SK-N-SH (cell line): ENCODE measurements at regions not wholly inside any gene's neighbourhood (a gene's known extent, or its start where the extent isn't known, plus 50 kb on each side); places are given as distances from the start of the nearest gene placed in this dataset.
A peak's percentile ranks its signal among the peaks of the same experiment; 100 is the strongest.

Source experiments
- CTCF ChIA-PET: fragments of 300-600, 350-600 bp; formaldehyde crosslinking; extraction: SDS; loops from one replicate; lab custom pipeline; 2021; lab: Yijun Ruan, JAX
- POLR2A ChIA-PET: fragments of 350-600 bp; sonication (Branson Sonifier 250); formaldehyde crosslinking; extraction: SDS; loops from one replicate; lab custom pipeline; 2020; ENCODE audit warnings: antibody characterized with exemption, inconsistent platforms; lab: Yijun Ruan, JAX
- DNase-seq: peaks from one replicate; pipeline ENCODE4 v3.0.0; 2012
- H2AFZ ChIP-seq: fragments of 200-600 bp; sonication (generic); 2 replicates; pipeline ENCODE4 v1.8.1; 2016; ENCODE audit warnings: antibody characterized with exemption, mild to moderate bottlenecking, low read depth
- H3F3A ChIP-seq: fragments of 200-600 bp; sonication (generic); replicated peaks from 2 replicates; pipeline ENCODE3; 2016; ENCODE audit warnings: antibody characterized with exemption, mild to moderate bottlenecking; ENCODE audit not compliant: insufficient read depth
- H3K27ac ChIP-seq, 2 experiments: fragments of 200-500 bp in 1 of 2; fragments of 200-600 bp in 1 of 2; sonication (Bioruptor generic) in 1 of 2; sonication (generic), shearing (Covaris generic) in 1 of 2; 2 replicates each; pipeline versions ENCODE4 v1.5.1 to v1.6.1; 2014 to 2016; ENCODE audit warnings: low read depth in 2 of 2, inconsistent platforms in 1 of 2, low read length in 1 of 2, mild to moderate bottlenecking in 1 of 2, mixed read lengths in 1 of 2
- H3K27me3 ChIP-seq: fragments of 200-600 bp; sonication (generic), shearing (Covaris generic); 2 replicates; pipeline ENCODE4 v1.6.1; 2016; ENCODE audit warnings: mixed run types; ENCODE audit not compliant: insufficient read depth
- H3K36me3 ChIP-seq, 2 experiments: fragments of 200-500 bp in 1 of 2; fragments of 200-600 bp in 1 of 2; sonication (Bioruptor generic) in 1 of 2; sonication (generic) in 1 of 2; replicated peaks in 1 of 2; 2 replicates each; pipeline versions ENCODE3 to v1.5.1; 2014 to 2016; ENCODE audit warnings: low read length in 1 of 2, mild to moderate bottlenecking in 1 of 2; ENCODE audit not compliant: insufficient read depth in 2 of 2, control insufficient read depth in 1 of 2
- H3K4me1 ChIP-seq, 2 experiments: fragments of 200-500 bp in 1 of 2; fragments of 200-600 bp in 1 of 2; sonication (Bioruptor generic) in 1 of 2; sonication (generic), shearing (Covaris generic) in 1 of 2; 2 replicates each; pipeline versions ENCODE4 v1.5.1 to v1.6.1; 2014 to 2016; ENCODE audit warnings: low read depth in 1 of 2, low read length in 1 of 2, mixed run types in 1 of 2; ENCODE audit not compliant: insufficient read depth in 2 of 2, control insufficient read depth in 1 of 2
- H3K4me2 ChIP-seq: fragments of 200-600 bp; sonication (generic), shearing (Covaris generic); 2 replicates; pipeline ENCODE4 v1.6.1; 2017; ENCODE audit warnings: mixed run types
- H3K4me3 ChIP-seq, 2 experiments: fragments of 200-500 bp in 1 of 2; fragments of 200-600 bp in 1 of 2; sonication (Bioruptor generic) in 1 of 2; sonication (generic), shearing (Covaris generic) in 1 of 2; 2 replicates each; pipeline versions ENCODE4 v1.5.1 to v1.8.1; 2014 to 2016; ENCODE audit warnings: low read depth in 2 of 2, inconsistent platforms in 1 of 2, low read length in 1 of 2, mild to moderate bottlenecking in 1 of 2, mixed read lengths in 1 of 2, moderate library complexity in 1 of 2
- H3K79me2 ChIP-seq: fragments of 200-600 bp; sonication (generic); 2 replicates; pipeline ENCODE4 v1.8.1; 2017; ENCODE audit warnings: mild to moderate bottlenecking; ENCODE audit not compliant: insufficient read depth
- H3K9ac ChIP-seq: fragments of 200-600 bp; sonication (generic); 2 replicates; pipeline ENCODE4 v1.6.1; 2017; ENCODE audit warnings: mixed run types
- H3K9me2 ChIP-seq: fragments of 200-600 bp; sonication (generic); 2 replicates; pipeline ENCODE4 v1.6.1; 2017; ENCODE audit warnings: mixed run types
- H3K9me3 ChIP-seq: fragments of 200-600 bp; sonication (generic); 2 replicates; pipeline ENCODE4 v1.6.1; 2017; ENCODE audit warnings: mixed run types, mild to moderate bottlenecking, moderate library complexity
- H4K20me1 ChIP-seq: fragments of 200-600 bp; sonication (generic); 2 replicates; pipeline ENCODE4 v1.6.1; 2017; ENCODE audit warnings: mild to moderate bottlenecking, mixed run types; ENCODE audit not compliant: insufficient read depth
- CTCF ChIP-seq: fragments of 200-600 bp; sonication (generic); IDR thresholded peaks from 2 replicates; pipeline ENCODE4 v1.6.1; 2017; ENCODE audit warnings: antibody characterized with exemption, mild to moderate bottlenecking, moderate library complexity
- ELF1 ChIP-seq: IDR thresholded peaks from 2 replicates; pipeline ENCODE4 v1.4.0; 2012
- EP300 ChIP-seq, 2 experiments: IDR thresholded peaks; 2 replicates each; pipeline versions ENCODE4 v1.4.0 to v1.6.1; 2012; ENCODE audit warnings: borderline replicate concordance in 1 of 2, low read depth in 1 of 2, low read length in 1 of 2
- FOXM1 ChIP-seq: IDR thresholded peaks from 2 replicates; pipeline ENCODE4 v1.4.0; 2012; ENCODE audit warnings: low read depth, mild to moderate bottlenecking
- MAX ChIP-seq: IDR thresholded peaks from 2 replicates; pipeline ENCODE4 v1.4.0; 2012; ENCODE audit warnings: low read depth
- MEF2A ChIP-seq: IDR thresholded peaks from 2 replicates; pipeline ENCODE4 v1.4.0; 2012; ENCODE audit warnings: low read depth, borderline replicate concordance
- NFIC ChIP-seq: IDR thresholded peaks from 2 replicates; pipeline ENCODE4 v1.4.0; 2012; ENCODE audit warnings: borderline replicate concordance
- NRF1 ChIP-seq: IDR thresholded peaks from 2 replicates; pipeline ENCODE4 v1.6.1; 2012; ENCODE audit warnings: low read depth, mild to moderate bottlenecking, low read length
- PBX3 ChIP-seq: IDR thresholded peaks from 2 replicates; pipeline ENCODE4; 2012
- RAD21 ChIP-seq: IDR thresholded peaks from 2 replicates; pipeline ENCODE4 v1.6.1; 2012; ENCODE audit warnings: mild to moderate bottlenecking, low read length
- SMC3 ChIP-seq: IDR thresholded peaks from 2 replicates; pipeline ENCODE4 v1.6.1; 2012; ENCODE audit warnings: low read depth, low read length, improper control_type of control experiment
- TAF1 ChIP-seq: IDR thresholded peaks from 2 replicates; pipeline ENCODE4 v1.6.1; 2012; ENCODE audit warnings: low read depth, mild to moderate bottlenecking, low read length, moderate library complexity, borderline replicate concordance
- WGBS: methylation state at CpG from one replicate; pipeline ENCODE4 v1.1.6; 2017; ENCODE audit warnings: low lambda C conversion rate; 5-methylcytosine and 5-hydroxymethylcytosine counted together

GRCh38 chr1:29849991-29850757, 613.9 kb downstream of the PTPRU start:
- H3K27ac ChIP-seq = no peak overlapping the region
- CTCF ChIA-PET = interaction anchor here (0.7 to 5.7 kb wide), 21 partner anchors 11 to 857 kb away, joined by 3 to 58 read pairs (median 3); partner anchors contain the start of gene MECR

GRCh38 chr1:29849038-29849750, 612.9 kb downstream of the PTPRU start:
- no peak for TF ChIP-seq NFIC
- no peak for TF ChIP-seq MEF2A
- TF ChIP-seq FOXM1 = no peak
- TF ChIP-seq CTCF = peak; percentile 46; the same call in 1 of the 2 replicates
- TF ChIP-seq PBX3 = no peak
- TF ChIP-seq SMC3 = peak; percentile 64
- TF ChIP-seq RAD21 = peak; percentile 68
- H3K27me3 ChIP-seq = no peaks in the 10 kb centered on the region
- H3F3A ChIP-seq = no peaks in the 10 kb centered on the region
- H3K79me2 ChIP-seq = no peaks in the 10 kb centered on the region
- peak; percentile 45 for DNase-seq
- no peak overlapping the region for H3K27ac ChIP-seq
- ChIA-PET CTCF (interaction anchor here (0.5 to 5.7 kb wide), 31 partner anchors 9 to 858 kb away, joined by 3 to 58 read pairs (median 3); partner anchors contain the start of gene MECR), POLR2A (interaction anchor here (0.6 kb wide), 1 partner anchor 532 kb away, joined by 3 read pairs; no protein-coding TSS in a partner anchor)
- no peaks in the 10 kb centered on the region for H3K36me3 ChIP-seq
- no peaks in the 10 kb centered on the region for H3K9me2 ChIP-seq
- no peak overlapping the region for H3K9ac ChIP-seq
- WGBS = 49% methylated on average over 8 of the region's 10 CpGs
- H3K9me3 ChIP-seq = no peaks in the 10 kb centered on the region
- H3K4me2 ChIP-seq = no peak overlapping the region
- no peaks in the 10 kb centered on the region; a peak in 1 of 4 replicates for H3K4me1 ChIP-seq
- no peak overlapping the region for H2AFZ ChIP-seq
- H3K4me3 ChIP-seq = peak overlapping the region in 1 of 2 experiments; percentile 3; a peak in 1 of 4 replicates
- no peaks in the 10 kb centered on the region for H4K20me1 ChIP-seq

More at GRCh38 chr1:29849991-29850757, 613.9 kb downstream of the PTPRU start:
- Histone ChIP-seq H3K27me3 (no peaks in the 10 kb centered on the region), H3K79me2 (no peaks in the 10 kb centered on the region), H3K4me1 (no peaks in the 10 kb centered on the region; a peak in 1 of 4 replicates), H2AFZ (no peak overlapping the region), H3K9ac (no peak overlapping the region), H3F3A (no peaks in the 10 kb centered on the region), H3K9me2 (no peaks in the 10 kb centered on the region)
- DNase-seq = no peak
- POLR2A ChIA-PET = no interaction called here
- WGBS = 47% methylated on average over 14 of the region's 14 CpGs
- no peak for TF ChIP-seq TAF1
- TF ChIP-seq EP300 (IDR thresholded peaks at IDR 0.05; ENCODE audit: borderline replicate concordance in 1 of 2, low read depth in 1 of 2, low read length in 1 of 2) = no peak
- no peak for TF ChIP-seq ELF1
- TF ChIP-seq CTCF = no peak
- no peak for TF ChIP-seq FOXM1
- TF ChIP-seq MAX = no peak
- no peak for TF ChIP-seq NRF1
- TF ChIP-seq, all 33 proteins: peak for 0
- H3K36me3 ChIP-seq = no peaks in the 10 kb centered on the region
- H3K9me3 ChIP-seq = no peaks in the 10 kb centered on the region
- H3K4me2 ChIP-seq = no peak overlapping the region
- no peak overlapping the region for H3K4me3 ChIP-seq
- H4K20me1 ChIP-seq = no peaks in the 10 kb centered on the region
